HG03460 (cell line): ENCODE measurements at regions not wholly inside any gene's neighbourhood (a gene's known extent, or its start where the extent isn't known, plus 50 kb on each side); places are given as distances from the start of the nearest gene placed in this dataset.
"Not testable (repeated sequence)": the region's sequence is repeated elsewhere in the genome, so short reads cannot be mapped to it uniquely, and the experiment has no call there.

Experiments used
- ATAC-seq: cut with Tn5 transposase; IDR thresholded peaks from one replicate; pipeline ENCODE4 v1.9.1; 2021; ENCODE audit not compliant: unreplicated experiment

DNA sequence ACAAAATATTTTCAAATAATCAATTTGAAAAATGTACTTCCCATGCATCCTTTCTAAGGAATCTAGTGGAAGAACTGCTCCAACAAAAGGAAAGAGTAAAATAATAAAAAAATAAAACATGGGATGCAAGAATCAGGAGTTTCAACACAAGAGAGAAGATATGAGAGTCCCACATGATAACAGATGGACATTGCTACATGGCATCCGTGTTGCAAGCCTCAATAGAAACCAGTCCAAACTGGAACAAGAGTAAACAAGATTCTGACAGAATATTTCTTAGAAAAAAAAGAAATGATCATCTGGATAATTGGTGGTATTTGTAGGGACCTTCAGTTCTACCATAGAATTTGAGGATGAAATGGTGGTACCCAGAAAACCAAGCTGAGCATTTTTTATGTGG, 186.8 kb downstream of the FRK start:
- no peak for ATAC-seq

DNA sequence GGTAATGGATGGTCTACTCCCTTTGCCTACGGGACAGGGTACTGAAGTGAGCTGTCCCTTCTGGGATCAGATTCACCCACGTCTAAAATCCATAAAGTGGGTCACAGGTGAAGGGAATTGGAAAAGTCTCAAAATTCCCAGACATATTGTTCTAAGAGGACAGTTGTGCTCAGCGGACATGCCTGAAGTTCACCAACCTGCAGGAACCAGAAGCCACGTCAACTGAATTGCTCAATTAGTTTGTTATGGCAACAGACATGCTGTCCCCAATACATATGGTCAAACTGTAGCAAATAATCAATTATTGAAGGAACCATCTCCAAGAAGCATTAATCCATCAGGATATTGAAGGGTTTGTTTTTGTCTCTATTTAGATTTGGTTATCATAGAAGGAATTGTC, 190.2 kb downstream of the FRK start:
- ATAC-seq, result no peak

DNA sequence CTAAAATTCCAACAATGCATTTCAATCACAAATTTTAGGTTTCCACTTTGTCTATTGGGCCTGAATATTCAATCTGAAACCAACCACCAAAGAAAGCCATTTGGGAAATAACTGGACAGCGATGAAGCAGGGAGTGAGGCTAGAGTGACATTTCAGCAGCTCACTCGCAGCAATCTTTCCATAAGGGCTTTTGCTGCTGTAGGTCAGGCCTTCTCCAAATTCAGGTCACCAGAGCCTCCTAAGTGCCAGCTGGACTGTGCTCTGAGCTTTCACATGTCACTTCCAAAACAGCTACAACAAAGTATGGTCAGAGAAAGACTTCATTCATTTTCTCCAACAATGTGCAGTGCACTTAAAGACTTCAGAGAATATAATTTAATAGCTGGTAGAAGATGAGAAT, 194.8 kb downstream of the FRK start:
- no peak for ATAC-seq

DNA sequence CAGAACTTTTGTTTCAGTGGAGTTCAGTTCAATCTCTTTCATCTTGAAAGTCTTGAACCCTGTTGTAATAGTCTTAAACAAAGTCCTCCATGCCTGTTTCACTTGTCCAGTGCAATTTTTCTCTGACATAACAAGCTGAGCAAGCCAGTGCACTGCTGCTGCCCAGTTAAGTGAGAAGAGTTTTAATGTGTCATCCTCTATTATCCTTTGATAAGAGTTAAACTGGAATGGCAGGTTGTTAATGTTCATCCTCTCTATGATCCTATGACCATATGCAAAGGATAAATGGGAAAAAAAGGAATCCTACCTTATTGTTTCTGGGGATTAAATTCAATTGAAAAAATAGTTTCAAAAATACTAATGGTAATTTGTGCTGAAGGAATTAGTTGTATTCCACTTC, 197.5 kb downstream of the FRK start:
- no peak for ATAC-seq

DNA sequence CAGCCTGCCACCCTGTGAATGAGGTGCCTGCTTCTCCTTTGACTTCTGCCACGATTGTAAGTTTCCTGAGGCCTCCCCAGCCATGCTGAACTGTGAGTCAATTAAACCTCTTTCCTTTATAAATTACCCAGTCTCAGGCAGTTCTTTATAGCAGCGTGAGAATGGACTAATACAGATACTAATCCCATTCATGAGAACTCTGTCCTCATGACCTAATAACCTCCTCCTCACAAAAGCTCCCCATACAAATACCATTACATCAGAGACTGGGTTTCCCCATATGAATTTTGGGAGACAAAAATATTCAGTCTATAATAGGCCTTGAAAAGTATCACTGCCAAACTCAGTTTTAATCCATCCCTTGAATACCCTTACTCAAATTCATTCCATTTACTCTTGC, 199.0 kb downstream of the FRK start:
- ATAC-seq, result not testable (repeated sequence)

DNA sequence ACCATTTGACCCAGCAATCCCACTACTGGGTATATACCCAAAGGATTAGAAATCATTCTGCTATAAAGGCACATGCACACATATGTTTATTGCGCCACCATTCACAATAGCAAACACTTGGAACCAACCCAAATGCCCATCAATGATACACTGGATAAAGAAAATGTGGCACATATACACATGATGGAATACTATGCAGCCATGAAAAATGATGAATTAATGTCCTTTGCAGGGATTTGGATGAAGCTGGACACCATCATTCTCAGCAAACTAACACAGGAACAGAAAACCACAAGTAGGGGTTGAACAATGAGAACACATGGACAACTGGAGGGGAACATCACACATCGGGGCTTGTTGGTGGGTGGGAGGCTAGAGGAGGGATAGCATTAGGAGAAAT, 201.1 kb downstream of the FRK start:
- not testable (repeated sequence) for ATAC-seq

DNA sequence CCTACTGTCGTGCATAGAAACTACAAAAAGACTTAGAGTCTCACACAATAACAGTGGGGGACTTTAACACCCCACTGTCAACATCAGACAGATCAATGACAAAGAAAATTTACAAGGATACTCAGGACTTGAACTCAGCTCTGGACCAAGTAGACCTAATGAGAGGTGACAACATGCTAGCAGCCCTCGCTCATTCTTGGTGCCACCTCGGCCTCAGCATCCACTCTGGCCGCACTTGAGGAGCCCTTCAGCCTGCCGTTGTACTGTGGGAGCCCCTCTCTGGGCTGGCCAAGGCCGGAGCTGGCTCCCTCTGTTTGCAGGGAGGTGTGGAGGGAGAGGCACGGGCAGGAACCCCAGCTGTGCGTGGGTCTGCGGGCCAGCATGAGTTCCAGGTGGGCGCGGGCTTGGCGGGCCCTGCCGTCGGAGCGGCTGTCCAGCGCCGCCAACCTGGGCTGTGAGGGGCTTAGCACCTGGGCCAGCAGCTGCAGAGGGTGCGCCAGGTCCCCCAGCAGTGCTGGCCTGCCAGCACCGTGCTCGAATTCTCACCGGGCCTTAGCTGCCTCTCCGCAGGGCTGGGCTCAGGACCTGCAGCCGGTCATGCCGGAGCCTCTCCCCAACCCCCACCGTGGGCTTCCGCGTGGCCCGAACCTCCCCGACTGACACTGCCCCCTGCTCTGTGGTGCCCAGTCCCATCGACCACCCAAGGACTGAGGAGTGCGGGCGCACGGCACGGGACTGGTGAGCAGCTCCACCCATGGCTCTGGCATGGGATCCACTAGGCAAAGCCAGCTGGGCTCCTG, 205.6 kb downstream of the FRK start:
- no peak for ATAC-seq

DNA sequence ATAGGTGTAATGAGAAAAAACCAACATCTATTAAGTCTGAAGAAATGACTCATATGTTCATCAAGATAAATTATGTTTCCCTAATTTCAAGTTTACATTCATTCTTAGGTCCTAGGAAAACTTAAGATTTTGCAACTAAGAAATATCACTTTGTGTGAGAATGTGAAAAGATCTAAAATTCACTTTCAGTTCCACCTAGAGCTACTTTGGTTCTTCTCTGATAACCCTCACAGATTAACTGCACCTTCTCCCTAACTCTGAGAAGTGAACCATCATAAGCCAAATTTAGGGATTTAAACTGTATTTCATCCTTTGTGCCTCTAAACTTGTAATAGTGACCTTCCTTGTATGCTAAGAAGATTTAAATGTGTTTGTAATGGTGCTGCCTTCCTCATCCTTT, 213.0 kb downstream of the FRK start:
- ATAC-seq, result no peak

DNA sequence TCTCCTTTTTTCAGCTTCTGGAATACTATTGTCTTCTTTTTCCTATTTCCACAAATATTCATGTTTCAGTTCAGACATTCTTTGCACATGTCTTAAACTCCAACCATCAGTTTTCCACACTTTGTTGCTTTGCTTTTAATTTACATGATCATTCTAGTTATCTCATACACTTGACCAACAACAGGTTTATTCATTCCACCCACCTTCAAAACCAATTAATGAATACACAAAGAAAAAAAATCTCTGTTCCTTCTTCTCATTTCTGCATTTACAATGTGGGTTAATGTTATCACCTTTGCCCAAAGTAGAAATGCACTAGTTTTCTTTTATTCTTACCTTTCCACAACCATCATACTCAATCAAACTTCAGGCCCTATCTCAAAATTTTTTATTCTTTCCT, 216.7 kb downstream of the FRK start:
- ATAC-seq, result no peak

DNA sequence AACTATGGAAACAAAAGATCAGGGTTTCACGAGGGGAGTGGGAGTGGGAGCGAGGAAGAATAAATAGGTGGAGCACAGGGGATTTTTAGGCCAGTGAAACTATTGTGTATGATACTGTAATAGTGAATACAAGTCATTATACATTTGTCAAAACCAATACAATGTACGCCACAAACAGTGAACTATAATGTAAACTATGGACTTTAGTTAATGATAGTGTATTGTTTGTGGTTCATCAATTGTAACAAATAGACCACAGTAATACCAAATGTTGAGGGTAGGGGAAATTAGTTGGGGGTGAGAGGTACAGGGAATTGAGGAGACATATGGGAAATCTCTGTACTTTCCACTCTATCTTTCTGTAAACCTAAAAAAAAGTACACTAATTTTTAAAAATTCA, 218.4 kb downstream of the FRK start:
- ATAC-seq, result no peak

DNA sequence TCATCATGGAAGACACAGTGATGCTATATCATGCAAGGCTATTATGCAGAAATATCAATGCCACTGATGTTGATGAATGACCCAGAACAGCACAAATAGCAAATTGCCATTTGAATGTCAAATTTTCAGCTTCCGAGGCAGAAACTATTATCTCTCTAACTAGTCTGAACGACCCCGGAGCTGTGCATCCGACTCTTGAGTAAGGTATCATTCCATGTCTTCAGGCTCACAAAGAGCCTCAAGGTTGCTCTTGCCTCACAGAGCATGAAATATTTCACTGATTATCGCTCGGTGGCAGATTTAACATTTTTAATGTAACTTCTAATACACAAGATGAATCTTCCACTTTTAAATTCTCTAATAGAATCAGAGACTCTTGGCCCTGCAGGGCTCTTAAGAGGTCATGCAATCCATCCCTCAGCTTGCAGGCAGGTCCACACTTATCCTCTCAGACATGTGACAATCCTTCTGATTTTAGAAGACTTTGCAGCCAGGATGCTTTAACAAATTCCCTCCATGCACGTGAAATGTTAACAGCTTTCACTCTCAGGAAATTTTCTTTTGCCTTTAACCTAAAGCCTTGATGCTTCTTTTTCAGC, 221.0 kb downstream of the FRK start:
- no peak for ATAC-seq

DNA sequence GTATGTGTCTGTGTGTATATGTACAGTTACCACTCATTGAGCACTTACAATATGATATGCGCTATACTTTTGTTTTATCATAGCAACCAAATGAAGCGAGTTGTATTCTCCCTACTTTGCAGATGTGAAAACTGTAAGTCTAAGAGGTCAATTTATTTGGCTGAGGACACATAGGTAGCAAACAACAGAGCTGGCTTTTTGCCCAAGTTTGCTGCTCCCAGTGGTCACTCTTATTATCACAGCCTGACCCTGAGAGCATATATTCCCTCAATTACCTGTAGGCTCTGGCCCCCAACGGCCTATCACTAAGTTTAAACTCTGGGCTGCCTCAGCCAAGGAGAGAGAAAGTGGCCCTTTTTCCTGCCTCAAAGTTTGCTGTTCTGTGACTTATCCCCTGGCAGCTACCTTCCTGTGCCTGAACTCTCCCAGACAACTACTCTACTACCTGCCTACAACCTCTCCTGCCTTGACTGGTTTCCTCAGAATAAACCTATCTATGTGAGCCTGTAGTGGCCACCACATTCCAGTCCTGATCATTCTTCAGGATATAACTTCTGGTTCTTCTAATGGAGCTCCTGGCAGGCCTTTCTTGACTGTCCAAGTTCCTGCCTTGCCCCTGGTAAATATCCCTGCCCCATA, 221.8 kb downstream of the FRK start:
- peak; percentile 90 for ATAC-seq

DNA sequence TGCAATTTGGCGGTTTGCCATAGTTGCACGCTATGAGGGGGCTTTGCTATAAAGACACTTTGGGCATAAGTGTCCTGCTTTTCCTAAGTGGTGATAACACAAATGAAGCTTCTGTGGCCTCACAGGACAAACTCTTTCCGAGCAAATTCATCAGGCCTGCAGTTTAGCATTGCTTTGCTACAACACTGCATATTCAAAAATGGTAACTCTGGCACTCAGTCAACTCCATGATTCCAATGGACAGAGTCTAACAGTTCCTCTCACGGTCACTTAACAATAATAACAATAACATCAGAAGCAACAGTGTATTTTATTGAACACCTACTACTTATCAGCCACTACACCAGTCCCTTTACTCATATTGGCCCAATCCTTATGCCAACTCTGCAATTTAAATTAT, 222.5 kb downstream of the FRK start:
- no peak for ATAC-seq

DNA sequence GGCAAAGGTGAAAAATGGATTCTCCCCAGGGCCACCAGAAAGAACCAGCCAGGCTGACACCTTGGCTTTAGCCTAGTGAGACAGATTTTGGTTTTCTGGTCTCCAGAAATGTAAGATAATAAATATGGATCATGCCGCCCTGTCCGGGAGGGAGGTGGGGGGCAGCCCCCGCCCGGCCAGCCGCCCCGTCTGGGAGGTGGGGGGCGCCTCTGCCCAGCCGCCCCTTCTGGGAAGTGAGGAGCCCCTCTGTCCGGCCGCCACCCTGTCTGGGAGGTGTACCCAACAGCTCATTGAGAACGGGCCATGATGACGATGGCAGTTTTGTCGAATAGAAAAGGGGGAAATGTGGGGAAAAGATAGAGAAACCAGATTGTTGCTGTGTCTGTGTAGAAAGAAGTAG, 224.3 kb downstream of the FRK start:
- not testable (repeated sequence) for ATAC-seq

DNA sequence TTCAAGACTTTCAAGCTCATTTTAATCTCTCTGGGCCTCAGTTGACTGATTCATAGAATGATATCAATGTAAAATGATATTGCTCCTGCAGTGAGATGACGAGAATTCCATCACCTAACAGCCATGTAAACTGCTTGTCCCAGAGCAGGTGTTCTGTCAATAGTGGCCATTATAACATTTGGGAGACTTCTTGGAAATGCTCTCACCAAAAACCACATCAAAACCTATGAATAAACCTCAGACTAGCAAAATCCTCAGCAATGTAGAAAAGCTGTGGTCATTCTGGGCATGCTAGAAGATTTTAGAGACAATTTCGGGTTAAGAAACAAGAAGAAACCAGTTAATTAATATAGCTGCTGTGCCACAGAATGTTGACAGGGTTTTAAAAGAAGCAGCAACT, 225.4 kb downstream of the FRK start:
- ATAC-seq, result no peak

DNA sequence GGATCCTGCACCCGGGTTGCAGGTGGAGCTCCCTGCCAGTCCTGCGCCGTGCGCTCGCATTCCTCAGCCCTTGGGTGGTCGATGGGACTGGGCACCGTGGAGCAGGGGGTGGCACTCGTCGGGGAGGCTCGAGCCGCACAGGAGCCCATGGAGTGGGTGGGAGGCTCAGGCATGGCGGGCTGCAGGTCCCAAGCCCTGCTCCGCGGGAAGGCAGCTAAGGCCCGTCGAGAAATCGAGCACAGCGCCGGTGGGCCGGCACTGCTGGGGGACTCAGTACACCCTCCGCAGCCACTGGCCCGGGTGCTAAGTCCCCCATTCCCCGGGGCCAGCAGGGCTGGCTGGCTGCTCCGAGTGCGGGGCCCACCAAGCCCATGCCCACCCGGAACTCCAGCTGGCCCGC, 226.1 kb downstream of the FRK start:
- ATAC-seq, result not testable (repeated sequence)

DNA sequence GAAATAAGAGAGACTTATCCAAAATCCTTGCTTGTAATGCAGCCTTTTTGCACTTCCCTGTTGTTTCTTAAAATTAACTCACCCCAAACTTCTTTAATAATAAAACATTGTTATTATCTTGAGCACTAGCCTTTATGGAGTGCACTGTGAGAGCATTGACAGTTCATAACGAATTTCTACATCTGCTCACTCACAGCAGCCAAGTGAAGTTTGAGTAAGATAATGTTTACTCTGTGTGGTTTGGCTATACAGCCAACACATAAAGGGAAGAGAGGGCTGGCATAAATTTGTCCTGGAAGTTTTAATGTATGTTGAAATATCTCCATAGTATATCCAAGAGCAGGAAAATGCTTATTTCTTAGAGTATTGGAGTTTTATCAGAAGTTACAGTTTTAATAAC, 227.9 kb downstream of the FRK start:
- no peak for ATAC-seq

DNA sequence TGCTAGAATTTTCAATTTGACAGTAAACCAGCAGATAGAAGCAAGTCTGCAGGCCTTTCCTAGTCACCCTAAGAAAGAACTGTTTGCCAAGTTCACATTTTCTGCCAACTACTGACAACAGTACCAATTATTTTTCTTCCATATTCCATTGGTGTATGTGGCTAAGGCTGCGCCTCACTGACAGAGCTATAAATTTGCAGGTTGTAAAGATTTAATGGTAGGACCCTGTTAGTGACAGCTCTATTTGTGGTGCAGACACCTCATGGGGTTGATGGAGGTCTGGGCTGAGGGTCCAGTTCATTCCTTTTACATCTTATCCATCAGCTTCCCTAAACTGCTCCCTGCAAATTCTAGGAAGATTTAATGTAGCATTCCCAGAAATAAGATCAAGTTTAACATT, 228.5 kb downstream of the FRK start:
- ATAC-seq, result no peak

DNA sequence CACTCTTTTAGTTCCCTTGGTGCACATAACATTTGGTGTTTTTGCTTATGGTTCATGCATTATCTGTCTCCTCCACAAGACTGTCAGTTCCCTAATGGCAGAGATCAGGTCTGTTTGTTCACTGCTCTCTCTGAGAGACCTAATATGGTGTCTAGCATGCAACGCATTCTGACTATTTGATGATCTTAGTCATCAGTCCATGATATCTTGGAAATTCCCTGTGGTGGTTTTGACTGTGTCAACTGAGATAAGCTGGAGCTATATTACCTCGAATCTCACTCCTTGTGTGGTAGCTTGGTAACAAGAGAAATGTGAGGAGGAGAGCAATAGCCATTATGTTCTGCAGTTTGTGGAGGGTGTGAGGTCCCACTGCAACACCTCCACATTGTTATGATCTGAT, 229.8 kb downstream of the FRK start:
- no peak for ATAC-seq

DNA sequence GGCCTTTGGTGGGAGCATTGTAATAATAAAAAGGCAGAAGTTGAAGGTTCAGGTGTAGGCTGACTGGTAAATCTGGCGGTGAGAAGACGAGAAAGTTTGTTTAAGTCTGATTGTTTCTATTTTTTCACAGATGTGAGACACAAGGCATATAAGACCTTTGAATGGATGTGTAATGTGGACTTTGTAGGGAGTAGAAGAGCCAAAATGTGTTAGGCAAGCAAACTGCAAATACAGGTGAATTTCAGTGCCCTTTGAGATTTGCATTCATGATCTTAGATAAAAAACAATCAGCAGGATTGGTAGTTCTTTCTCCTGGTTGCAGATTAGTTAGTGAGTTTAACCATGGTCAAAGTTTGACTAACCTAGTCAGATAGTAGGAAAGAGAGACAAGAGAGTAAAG, 238.9 kb downstream of the FRK start:
- no peak for ATAC-seq

DNA sequence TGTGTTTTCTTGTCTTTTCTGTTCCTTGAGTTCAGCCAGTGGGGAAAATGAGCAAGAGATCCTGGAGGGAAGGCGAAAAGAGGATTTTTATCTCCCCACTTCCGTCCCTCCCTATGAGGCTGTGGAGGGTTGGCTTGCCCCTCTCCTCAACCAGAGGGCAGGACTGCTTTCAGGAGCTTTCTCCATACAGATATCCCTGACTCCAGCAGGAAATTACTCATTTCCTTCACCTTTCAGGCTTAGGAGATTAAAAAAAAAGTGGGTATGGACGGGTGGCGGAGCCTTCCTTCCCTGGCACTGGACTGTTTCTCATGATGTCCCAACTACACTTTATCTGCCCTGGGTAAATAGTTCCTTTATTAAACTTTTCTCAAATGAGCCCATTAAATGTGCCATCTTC, 241.2 kb downstream of the FRK start:
- no peak for ATAC-seq

DNA sequence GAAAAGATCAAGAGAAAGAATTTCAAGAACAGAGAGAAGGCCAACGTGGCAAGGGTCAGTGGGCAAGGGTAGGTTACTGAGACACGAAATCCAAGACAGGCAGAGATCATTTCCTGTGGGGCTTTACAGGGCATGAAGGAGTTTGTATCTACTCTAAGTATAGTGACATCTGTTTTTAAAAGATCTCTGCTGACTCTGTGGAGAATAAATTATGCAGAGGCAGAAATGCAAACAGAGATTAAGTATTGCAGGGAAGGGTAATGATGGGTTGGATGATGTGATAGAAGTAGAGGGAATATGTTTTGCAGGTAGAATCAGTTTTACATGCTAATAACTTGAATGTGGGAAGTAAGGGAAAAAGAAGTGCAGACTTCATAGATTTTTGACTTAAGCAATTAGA, 243.5 kb downstream of the FRK start:
- ATAC-seq, result no peak
